ENCODE measurements at regions not wholly inside any gene's neighbourhood (a gene's known extent, or its start where the extent isn't known, plus 50 kb on each side); places are given as distances from the start of the nearest gene placed in this dataset.

DNA sequence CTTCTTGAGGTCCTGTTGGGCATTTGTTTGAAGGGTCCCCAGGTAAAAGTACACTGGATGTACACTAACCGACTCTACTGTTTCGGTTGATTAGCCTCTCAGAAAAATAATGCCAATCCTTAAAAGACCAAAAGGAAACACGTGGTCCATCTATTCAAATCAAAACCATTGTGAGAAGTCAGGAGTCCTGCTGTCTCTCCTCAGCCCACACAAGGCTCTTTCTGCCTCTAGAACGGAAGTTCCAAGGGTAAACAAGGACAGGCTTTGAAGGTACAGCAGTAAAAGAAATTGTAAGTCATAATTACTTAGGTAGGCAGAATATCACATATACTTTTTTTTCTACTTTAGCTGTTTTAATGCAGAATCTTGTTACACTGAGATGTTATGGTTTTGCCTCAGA lies 71.7 kb upstream of the TPK1 start:
- H3K9me3 ChIP-seq (ENCODE audit: control insufficient read depth, insufficient read depth, low read length): peaks cover 9% of the 10 kb centered on the region
- in situ Hi-C loops (cut with MboI; ENCODE audit: low sequenced_read_pairs): no loop called here
- no peaks in the 10 kb centered on the region for H3K27me3 ChIP-seq (ENCODE audit: control insufficient read depth, insufficient read depth, low read length)
- no peak overlapping the region for H2AK5ac ChIP-seq (ENCODE audit: low read depth, low read length)
- no peak overlapping the region for H3K4me2 ChIP-seq (ENCODE audit: low read depth, low read length)
- H4K20me1 ChIP-seq (ENCODE audit: insufficient read depth, low read length): no peaks in the 10 kb centered on the region
- no peak overlapping the region for H2BK5ac ChIP-seq (ENCODE audit: low read depth, low read length, poor library complexity, severe bottlenecking)
- dilution Hi-C loops (cut with HindIII; ENCODE audit: low sequenced_read_pairs, unreplicated experiment): no loop called here
- no CpG with 5 or more reads among the region's 4 CpGs for WGBS, 2 experiments (ENCODE audit: extremely low coverage in 2 of 2, insufficient read length in 1 of 2)
- H2BK120ac ChIP-seq (ENCODE audit: low read depth, low read length): no peak overlapping the region
- H3K9me1 ChIP-seq (ENCODE audit: insufficient read depth, low read length): no peaks in the 10 kb centered on the region
- H2BK15ac ChIP-seq (ENCODE audit: low read depth, low read length): no peak overlapping the region
- no peak overlapping the region for H3K23ac ChIP-seq (ENCODE audit: low read depth, low read length)
- no peak overlapping the region for H2AFZ ChIP-seq (replicated peaks; ENCODE audit: low read length, poor library complexity)
- H4K5ac ChIP-seq (ENCODE audit: low read depth, low read length): no peak overlapping the region
- no peak for TF ChIP-seq BHLHE40 (IDR thresholded peaks at IDR 0.05; ENCODE audit: low read depth, low read length)
- TF ChIP-seq FOS (IDR thresholded peaks at IDR 0.05; ENCODE audit: low read depth, low read length): no peak
- no peak for TF ChIP-seq RFX5 (IDR thresholded peaks at IDR 0.05; ENCODE audit: low read depth, low read length)
- no peak for TF ChIP-seq MXI1 (IDR thresholded peaks at IDR 0.05; ENCODE audit: borderline replicate concordance, low read depth, low read length)
- TF ChIP-seq, protein P1, sequence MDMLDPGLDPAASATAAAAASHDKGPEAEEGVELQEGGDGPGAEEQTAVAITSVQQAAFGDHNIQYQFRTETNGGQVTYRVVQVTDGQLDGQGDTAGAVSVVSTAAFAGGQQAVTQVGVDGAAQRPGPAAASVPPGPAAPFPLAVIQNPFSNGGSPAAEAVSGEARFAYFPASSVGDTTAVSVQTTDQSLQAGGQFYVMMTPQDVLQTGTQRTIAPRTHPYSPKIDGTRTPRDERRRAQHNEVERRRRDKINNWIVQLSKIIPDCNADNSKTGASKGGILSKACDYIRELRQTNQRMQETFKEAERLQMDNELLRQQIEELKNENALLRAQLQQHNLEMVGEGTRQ (IDR thresholded peaks at IDR 0.05; ENCODE audit: low read depth, low read length): no peak
- no peak for TF ChIP-seq RCOR1 (IDR thresholded peaks at IDR 0.05; ENCODE audit: insufficient replicate concordance, low read length)
- TF ChIP-seq CEBPB (IDR thresholded peaks at IDR 0.05; ENCODE audit: low read depth, low read length): no peak
- no peak for TF ChIP-seq POLR2A (IDR thresholded peaks at IDR 0.05; ENCODE audit: low read depth, low read length)
- TF ChIP-seq, protein P2, sequence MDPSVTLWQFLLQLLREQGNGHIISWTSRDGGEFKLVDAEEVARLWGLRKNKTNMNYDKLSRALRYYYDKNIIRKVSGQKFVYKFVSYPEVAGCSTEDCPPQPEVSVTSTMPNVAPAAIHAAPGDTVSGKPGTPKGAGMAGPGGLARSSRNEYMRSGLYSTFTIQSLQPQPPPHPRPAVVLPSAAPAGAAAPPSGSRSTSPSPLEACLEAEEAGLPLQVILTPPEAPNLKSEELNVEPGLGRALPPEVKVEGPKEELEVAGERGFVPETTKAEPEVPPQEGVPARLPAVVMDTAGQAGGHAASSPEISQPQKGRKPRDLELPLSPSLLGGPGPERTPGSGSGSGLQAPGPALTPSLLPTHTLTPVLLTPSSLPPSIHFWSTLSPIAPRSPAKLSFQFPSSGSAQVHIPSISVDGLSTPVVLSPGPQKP (IDR thresholded peaks at IDR 0.05; ENCODE audit: borderline replicate concordance, low read depth, low read length): no peak
- no peak for TF ChIP-seq MAFK (IDR thresholded peaks at IDR 0.05; ENCODE audit: low read depth, low read length)
- TF ChIP-seq NFE2L2 (IDR thresholded peaks at IDR 0.05; ENCODE audit: low read depth, low read length): no peak
- TF ChIP-seq RAD21 (IDR thresholded peaks at IDR 0.05; ENCODE audit: low read length): no peak
- TF ChIP-seq SMC3 (IDR thresholded peaks at IDR 0.05; ENCODE audit: low read depth, low read length): no peak
- no peak for TF ChIP-seq MAZ (IDR thresholded peaks at IDR 0.05; ENCODE audit: borderline replicate concordance, low read depth, low read length)
- TF ChIP-seq, protein P3, sequence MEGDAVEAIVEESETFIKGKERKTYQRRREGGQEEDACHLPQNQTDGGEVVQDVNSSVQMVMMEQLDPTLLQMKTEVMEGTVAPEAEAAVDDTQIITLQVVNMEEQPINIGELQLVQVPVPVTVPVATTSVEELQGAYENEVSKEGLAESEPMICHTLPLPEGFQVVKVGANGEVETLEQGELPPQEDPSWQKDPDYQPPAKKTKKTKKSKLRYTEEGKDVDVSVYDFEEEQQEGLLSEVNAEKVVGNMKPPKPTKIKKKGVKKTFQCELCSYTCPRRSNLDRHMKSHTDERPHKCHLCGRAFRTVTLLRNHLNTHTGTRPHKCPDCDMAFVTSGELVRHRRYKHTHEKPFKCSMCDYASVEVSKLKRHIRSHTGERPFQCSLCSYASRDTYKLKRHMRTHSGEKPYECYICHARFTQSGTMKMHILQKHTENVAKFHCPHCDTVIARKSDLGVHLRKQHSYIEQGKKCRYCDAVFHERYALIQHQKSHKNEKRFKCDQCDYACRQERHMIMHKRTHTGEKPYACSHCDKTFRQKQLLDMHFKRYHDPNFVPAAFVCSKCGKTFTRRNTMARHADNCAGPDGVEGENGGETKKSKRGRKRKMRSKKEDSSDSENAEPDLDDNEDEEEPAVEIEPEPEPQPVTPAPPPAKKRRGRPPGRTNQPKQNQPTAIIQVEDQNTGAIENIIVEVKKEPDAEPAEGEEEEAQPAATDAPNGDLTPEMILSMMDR (conservative IDR thresholded peaks at IDR 0.05; ENCODE audit: low read depth, low read length): no peak
- no peak for TF ChIP-seq CHD1 (IDR thresholded peaks at IDR 0.05; ENCODE audit: low read depth, low read length)
- H3K14ac ChIP-seq (replicated peaks; ENCODE audit: low read depth, low read length): no peak overlapping the region
- CTCF ChIA-PET: no interaction called here
- no peaks in the 10 kb centered on the region for H3K4me1 ChIP-seq (ENCODE audit: control insufficient read depth, insufficient read depth, low read length)
- no peak overlapping the region for H3K4ac ChIP-seq (ENCODE audit: low read depth, low read length)
- POLR2A ChIA-PET (ENCODE audit: unreplicated experiment): no interaction called here
- no peak overlapping the region for H3K18ac ChIP-seq (ENCODE audit: low read depth, low read length)
- DNase-seq (no peak), ATAC-seq (ENCODE audit: low read depth) (no peak)
- H3K27ac ChIP-seq (ENCODE audit: insufficient read depth, low read length): no peak overlapping the region
- H4K91ac ChIP-seq (ENCODE audit: insufficient read depth, low read depth, low read length): no peak overlapping the region
- H4K8ac ChIP-seq (ENCODE audit: low read depth in 2 of 2, low read length in 2 of 2): no peak overlapping the region
- H3K56ac ChIP-seq (ENCODE audit: extremely low read depth, insufficient read depth, low read length): no peak overlapping the region
- no peak overlapping the region for H3K9ac ChIP-seq (ENCODE audit: low read depth, low read length)
- H3K36me3 ChIP-seq (ENCODE audit: control insufficient read depth, insufficient read depth, low read length): no peaks in the 10 kb centered on the region
- H3K4me3 ChIP-seq (ENCODE audit: insufficient read depth, low read depth, low read length): no peak overlapping the region
- intact Hi-C loops (cut with micrococcal nuclease): no loop called here
- H3K79me1 ChIP-seq (ENCODE audit: low read depth in 1 of 2, low read length in 2 of 2): no peaks in the 10 kb centered on the region
- no peak overlapping the region for H2BK20ac ChIP-seq (ENCODE audit: low read depth, low read length)
- BruUV-seq (replicated peaks): no TSS peak
- no peak overlapping the region for H2AK9ac ChIP-seq (replicated peaks; ENCODE audit: low read depth, low read length, poor library complexity)

All from IMR-90 (cell line).